HG03139 (cell line): ENCODE measurements at regions not wholly inside any gene's neighbourhood (a gene's known extent, or its start where the extent isn't known, plus 50 kb on each side); places are given as distances from the start of the nearest gene placed in this dataset.

Experiments
- ATAC-seq: cut with Tn5 transposase; IDR thresholded peaks from one replicate; pipeline ENCODE4 v1.9.1; 2021; ENCODE audit not compliant: unreplicated experiment

DNA sequence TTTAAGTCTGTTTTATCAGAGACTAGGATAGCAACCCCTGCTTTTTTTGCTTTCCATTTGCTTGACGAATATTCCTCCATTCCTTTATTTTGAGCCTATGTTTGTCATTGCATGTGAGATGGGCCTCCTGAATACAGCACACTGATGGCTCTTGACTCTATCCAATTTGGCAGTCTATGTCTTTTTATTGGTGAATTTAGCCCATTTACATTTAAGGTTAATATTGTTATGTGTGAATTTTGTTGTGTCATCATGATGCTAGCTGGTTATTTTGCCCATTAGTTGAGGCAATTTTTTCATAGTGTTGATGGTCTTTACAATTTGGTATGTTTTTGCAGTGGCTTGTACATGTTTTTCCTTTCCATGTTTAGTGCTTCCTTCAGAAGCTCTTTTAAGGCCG, 50.7 kb upstream of the PDE4B start:
- ATAC-seq = no peak
